ENCODE measurements at regions not wholly inside any gene's neighbourhood (a gene's known extent, or its start where the extent isn't known, plus 50 kb on each side); places are given as distances from the start of the nearest gene placed in this dataset.

DNA sequence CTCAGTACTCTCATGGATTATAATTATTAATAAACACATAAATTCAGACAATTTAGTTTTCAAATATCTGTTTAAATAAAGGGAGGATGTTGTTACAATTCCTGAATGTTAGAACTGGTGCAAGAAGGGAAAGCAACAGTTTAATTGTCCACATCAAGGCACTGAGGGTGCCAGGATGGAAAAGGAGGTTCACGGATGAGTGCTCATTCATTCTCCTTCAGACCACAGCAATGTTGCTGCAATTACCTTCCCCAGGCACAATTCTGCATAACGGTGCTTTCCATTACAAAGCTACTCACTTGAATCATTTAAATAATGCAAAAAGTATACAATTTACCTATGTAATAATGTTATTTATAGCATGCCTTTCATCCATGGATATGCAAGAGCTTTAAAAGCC lies 52.3 kb upstream of the COG2 start:
- TF ChIP-seq, protein P1, sequence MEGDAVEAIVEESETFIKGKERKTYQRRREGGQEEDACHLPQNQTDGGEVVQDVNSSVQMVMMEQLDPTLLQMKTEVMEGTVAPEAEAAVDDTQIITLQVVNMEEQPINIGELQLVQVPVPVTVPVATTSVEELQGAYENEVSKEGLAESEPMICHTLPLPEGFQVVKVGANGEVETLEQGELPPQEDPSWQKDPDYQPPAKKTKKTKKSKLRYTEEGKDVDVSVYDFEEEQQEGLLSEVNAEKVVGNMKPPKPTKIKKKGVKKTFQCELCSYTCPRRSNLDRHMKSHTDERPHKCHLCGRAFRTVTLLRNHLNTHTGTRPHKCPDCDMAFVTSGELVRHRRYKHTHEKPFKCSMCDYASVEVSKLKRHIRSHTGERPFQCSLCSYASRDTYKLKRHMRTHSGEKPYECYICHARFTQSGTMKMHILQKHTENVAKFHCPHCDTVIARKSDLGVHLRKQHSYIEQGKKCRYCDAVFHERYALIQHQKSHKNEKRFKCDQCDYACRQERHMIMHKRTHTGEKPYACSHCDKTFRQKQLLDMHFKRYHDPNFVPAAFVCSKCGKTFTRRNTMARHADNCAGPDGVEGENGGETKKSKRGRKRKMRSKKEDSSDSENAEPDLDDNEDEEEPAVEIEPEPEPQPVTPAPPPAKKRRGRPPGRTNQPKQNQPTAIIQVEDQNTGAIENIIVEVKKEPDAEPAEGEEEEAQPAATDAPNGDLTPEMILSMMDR (IDR thresholded peaks at IDR 0.05): no peak
- no peak for TF ChIP-seq POLR2AphosphoS5 (IDR thresholded peaks at IDR 0.05)
- TF ChIP-seq POLR2A (IDR thresholded peaks at IDR 0.05): no peak
